ENCODE measurements at regions not wholly inside any gene's neighbourhood (a gene's known extent, or its start where the extent isn't known, plus 50 kb on each side); places are given as distances from the start of the nearest gene placed in this dataset.

DNA sequence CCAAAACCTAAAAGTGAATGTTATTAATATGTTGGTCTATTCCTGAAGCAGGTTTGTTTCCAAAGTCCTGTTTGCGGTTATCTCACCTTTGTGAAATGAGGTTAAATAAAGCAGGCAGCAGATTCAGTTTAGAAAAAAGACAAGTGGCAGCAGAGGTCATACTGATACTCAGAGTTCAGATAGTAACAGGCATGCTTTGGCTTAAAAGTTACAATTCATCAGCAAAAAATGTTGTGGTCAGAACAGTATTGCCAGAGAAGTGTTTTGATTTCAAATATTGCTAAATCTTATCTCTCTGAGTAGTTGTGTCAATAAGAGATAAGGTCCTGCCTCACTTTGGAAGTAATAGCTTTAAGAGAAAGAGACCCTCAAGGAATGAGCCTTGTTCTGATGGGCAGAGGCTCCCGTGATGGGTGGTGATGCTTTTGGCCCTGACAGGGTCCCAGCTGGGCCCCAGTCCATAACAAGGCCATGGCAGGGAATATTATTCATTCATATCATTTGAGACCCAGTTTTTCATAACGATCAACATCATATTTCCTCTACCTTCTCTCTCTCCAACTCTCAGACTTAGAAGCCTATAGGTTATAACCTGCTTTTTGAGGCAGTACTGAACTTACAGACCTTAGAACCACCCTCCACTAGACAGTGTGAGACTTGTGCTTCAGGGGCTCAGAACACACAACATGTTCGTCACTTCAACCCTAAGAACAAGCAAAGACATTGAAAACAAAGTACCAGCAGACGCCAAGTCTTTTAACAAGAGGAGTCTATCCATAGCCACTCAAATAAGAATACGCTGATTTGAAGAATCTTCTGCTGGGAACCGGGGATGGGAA, 58.5 kb upstream of the AHR start:
- no peak for DNase-seq

DNA sequence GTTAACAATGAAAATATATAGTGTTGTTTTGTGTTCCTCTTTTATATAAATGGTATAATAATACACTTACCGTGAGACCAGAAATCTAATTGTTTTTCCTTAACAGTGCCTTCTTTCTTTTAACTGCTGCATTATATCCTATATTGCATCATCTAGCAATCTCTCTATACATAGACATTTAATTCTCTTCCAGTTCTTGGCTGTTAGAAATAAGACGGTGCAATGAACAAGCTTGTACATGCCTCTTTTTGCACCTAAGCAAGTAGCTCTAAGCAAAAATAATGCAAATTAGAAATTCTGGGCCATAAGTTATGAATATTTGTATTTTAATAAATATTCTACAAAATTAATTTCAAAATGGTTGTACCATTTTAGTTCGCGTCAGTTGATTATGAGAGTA, 55.9 kb upstream of the AHR start:
- DNase-seq = no peak

DNA sequence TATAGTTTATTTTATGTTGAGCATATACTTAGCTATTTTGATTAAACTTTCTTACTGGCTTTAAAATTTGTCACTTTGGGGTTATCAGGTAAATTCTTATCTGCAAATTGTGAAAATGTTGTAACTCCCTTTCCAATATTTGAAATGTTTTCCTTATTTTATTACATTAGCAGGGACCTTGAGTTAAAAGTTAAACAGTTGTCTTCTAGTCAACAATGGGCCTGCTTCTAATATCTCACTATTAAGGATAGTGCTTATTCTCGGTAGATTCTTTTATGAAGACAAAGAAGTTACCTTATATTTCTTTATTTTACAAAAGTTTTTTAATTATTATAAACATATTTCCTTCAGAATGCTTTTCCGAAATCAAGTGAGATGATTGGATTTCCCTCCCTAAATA, 53.7 kb upstream of the AHR start:
- no peak for DNase-seq

DNA sequence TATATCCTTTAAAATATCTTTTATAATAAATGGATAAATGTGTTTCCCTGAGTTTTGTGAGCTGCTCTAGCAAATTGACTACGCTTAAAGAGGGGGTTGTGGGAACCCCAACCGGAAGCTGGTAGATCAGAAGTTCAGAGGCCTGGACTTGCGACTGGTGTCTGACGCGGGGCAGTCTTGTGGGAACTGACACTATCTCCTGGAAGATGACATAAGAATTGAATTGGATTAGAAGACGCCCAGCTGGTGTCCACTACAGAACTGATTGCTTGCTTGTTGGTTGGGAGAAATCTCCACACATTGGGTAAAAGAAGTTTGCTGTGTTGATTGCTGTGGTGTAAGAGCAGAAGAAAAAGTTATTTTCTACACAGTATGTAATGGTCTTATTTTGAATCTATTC, 51.1 kb upstream of the AHR start:
- no peak for DNase-seq

DNA sequence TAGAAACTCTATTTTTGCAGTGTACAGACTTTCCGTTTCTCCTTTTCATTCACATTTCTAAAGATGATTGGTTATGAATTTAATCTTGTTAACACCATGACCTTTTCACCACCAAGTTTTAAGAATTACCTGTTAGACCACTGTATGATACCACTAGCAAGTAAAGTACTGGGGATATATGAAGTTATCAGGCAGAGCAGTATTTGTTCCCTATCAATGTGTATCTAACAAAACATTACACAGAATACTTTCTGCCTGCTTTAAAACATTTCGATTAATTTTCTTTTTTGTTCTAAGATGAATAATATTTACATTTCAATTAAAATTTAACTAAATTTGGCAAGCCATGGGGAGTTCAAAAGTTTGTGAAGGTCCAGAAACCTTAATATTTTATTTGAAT, 49.9 kb upstream of the AHR start:
- no peak for DNase-seq

Measured in CD4-positive, alpha-beta T cell treated with Interleukin-4 for 4 hours (primary cell).